HFFc6 (cell line): ENCODE measurements at regions not wholly inside any gene's neighbourhood (a gene's known extent, or its start where the extent isn't known, plus 50 kb on each side); places are given as distances from the start of the nearest gene placed in this dataset.

Experiments
- DNase-seq: peaks from one replicate; pipeline ENCODE4 v3.0.0-alpha.2; 2018
- H3K27ac Mint-ChIP-seq: 2 replicates; pipeline ENCODE4 v1.8.0; 2020; ENCODE audit warnings: mild to moderate bottlenecking, mixed read lengths
- H3K27me3 Mint-ChIP-seq: 2 replicates; pipeline ENCODE4 v1.8.0; 2021; ENCODE audit warnings: mild to moderate bottlenecking, moderate library complexity, mixed read lengths; ENCODE audit not compliant: insufficient read depth
- H3K36me3 Mint-ChIP-seq: 2 replicates; pipeline ENCODE4 v1.8.0; 2021; ENCODE audit warnings: low read depth, mixed read lengths
- H3K4me1 Mint-ChIP-seq: 2 replicates; pipeline ENCODE4 v1.8.0; 2020; ENCODE audit warnings: low read depth, mixed read lengths
- H3K4me3 Mint-ChIP-seq: 2 replicates; pipeline ENCODE4 v1.8.0; 2020; ENCODE audit warnings: mild to moderate bottlenecking, moderate library complexity, mixed read lengths
- H3K9me3 Mint-ChIP-seq: 2 replicates; pipeline ENCODE4 v1.8.0; 2020; ENCODE audit warnings: mild to moderate bottlenecking, mixed read lengths
- TF ChIP-seq, protein P1 (sequence below): fragments of 200-600 bp; sonication (generic); IDR thresholded peaks from 2 replicates; pipeline ENCODE4 v1.5.0; 2021; ENCODE audit warnings: antibody characterized with exemption, mild to moderate bottlenecking

DNA sequence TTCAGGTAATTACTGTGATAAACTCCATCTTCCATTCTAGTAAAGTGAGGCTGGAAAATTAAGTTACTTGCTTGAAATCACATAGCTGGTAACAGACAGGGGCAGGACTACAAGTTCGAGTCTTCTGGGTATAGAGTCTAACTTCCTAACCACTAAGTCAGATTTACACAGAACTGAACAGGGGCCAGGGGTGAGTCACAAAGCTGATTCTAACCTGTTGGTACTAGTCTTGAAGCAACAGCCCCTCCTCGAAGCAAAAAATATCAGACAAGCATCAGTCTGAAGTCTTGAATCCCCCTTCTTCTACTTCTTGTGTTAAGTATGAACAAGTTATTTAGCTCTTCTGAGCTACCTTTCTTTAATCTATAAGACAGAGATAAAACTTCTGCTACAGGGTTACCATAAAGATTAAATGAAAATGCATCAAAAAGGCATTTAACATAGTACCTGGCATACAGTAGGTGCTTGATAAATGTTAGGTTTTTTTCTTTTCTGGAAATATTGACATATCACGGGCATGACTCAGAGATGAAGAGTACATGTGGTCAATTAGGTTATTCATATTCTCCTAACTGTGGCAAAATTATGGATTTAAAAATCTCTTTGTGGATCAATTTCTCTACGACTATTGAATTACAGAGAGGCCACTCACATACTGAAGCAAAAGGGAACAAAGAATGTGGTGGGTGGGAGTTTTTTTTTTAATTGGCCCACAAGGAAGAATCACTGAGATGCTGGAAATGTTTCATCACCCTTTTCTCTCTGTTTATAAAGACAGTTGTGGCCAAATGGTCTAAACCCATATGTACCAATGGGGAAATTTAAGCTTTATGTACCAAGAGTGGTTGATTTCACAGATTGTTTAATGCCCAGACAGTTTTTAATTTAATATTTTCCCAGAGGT lies 266.9 kb upstream of the DYNLRB2 start:
- Mint-ChIP-seq H3K36me3 (no peaks in the 10 kb centered on the region), H3K27me3 (peaks cover 3% of the 10 kb centered on the region), H3K4me3 (peak overlapping the region; percentile 51), H3K9me3 (no peaks in the 10 kb centered on the region), H3K4me1 (peaks cover 37% of the 10 kb centered on the region), H3K27ac (peak overlapping the region; percentile 61)
- DNase-seq, result no peak
- TF ChIP-seq, protein P1, sequence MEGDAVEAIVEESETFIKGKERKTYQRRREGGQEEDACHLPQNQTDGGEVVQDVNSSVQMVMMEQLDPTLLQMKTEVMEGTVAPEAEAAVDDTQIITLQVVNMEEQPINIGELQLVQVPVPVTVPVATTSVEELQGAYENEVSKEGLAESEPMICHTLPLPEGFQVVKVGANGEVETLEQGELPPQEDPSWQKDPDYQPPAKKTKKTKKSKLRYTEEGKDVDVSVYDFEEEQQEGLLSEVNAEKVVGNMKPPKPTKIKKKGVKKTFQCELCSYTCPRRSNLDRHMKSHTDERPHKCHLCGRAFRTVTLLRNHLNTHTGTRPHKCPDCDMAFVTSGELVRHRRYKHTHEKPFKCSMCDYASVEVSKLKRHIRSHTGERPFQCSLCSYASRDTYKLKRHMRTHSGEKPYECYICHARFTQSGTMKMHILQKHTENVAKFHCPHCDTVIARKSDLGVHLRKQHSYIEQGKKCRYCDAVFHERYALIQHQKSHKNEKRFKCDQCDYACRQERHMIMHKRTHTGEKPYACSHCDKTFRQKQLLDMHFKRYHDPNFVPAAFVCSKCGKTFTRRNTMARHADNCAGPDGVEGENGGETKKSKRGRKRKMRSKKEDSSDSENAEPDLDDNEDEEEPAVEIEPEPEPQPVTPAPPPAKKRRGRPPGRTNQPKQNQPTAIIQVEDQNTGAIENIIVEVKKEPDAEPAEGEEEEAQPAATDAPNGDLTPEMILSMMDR, result no peak

DNA sequence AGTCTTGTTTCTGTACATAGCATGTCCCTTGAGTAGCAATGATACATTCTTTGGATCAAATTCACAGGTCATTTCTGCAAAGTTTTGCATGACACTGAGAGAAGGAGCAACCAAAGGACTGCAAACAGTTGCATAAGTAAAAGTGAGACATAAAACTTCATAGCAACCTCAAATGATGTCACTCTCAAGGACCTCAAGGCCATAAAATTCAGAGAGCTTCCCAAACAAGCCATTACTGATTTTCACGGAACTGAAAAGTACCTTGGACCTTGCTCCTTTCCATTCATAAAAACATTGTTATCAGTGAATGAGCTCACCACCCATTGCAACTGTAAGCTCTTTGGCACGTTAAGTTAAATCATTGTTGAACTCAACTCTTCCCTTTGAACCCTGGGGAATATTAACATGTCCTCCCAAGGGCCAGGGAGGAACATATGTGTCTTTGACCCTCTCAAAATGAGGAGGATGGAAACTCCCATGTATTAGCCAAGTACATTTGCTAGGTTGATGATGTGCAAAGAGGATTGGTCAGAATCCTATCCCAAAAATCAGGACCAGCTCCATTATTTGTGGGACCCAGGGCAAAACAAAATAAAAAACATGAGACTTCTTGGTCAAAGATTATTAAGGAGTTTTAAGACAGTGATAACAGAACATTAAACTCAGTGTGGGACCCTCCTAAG lies 275.0 kb upstream of the DYNLRB2 start:
- TF ChIP-seq, protein P1, result no peak
- Mint-ChIP-seq H3K4me1 (no peaks in the 10 kb centered on the region; the same call in 1 of the 2 replicates), H3K27me3 (peaks cover 10% of the 10 kb centered on the region), H3K9me3 (no peaks in the 10 kb centered on the region), H3K4me3 (no peak overlapping the region), H3K27ac (no peak overlapping the region), H3K36me3 (no peaks in the 10 kb centered on the region)
- DNase-seq, result no peak

DNA sequence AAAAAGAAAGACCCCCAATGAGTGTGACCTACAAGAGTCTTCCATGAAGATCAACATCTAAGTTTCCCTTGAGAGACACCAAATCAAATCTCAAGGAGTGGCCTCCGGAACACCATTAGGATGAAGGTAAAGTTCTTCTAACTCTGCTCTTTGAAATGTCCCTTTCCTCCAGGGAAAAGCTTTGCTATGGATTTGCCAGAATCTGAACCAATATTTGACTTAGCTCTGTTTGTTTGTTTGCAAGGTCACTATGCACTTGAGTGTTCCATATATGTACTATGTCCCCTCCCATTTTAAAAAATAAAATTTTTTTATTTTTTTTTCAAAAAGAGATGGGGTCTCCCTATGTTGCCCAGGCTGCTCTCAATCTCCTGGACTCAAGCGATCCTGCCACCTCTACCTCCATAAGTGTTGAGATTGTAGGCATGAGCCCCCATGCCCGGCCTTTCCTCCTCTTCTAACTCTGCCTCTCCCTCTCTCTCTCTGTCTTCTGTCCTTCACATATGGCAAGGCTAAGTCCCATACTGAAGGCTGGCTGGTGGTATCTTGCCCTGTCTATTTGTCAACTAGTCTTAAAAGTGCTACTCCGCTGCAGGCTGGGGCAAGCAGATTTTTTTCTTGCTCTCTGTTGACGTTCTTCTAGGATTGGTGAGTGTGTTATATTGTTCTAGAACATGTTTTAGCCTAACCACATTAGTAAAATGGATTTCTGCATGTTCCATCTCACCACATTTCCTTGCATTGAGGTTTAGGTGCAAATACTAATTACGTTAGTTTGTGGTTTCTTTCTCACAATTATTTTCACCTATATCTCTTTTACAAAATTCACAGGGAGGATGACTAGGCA lies 276.7 kb upstream of the DYNLRB2 start:
- Mint-ChIP-seq H3K4me1 (no peaks in the 10 kb centered on the region; the same call in 1 of the 2 replicates), H3K27me3 (peaks cover 19% of the 10 kb centered on the region), H3K9me3 (no peaks in the 10 kb centered on the region), H3K27ac (no peak overlapping the region), H3K36me3 (no peaks in the 10 kb centered on the region), H3K4me3 (no peak overlapping the region)
- TF ChIP-seq, protein P1, result no peak
- no peak for DNase-seq

GRCh38 chr16:80263181-80263823 lies 277.5 kb upstream of the DYNLRB2 start:
- Mint-ChIP-seq H3K9me3 (no peaks in the 10 kb centered on the region), H3K27ac (no peak overlapping the region), H3K4me3 (no peak overlapping the region), H3K4me1 (no peaks in the 10 kb centered on the region), H3K27me3 (peaks cover 19% of the 10 kb centered on the region), H3K36me3 (no peaks in the 10 kb centered on the region)
- TF ChIP-seq, protein P1, result no peak
- DNase-seq, result no peak

- H3K4me3 Mint-ChIP-seq, result no peak overlapping the region
- TF ChIP-seq, protein P1, result no peak
- no peaks in the 10 kb centered on the region for H3K4me1 Mint-ChIP-seq
- H3K9me3 Mint-ChIP-seq, result no peaks in the 10 kb centered on the region
- no peak for DNase-seq
- no peak overlapping the region for H3K27ac Mint-ChIP-seq
- H3K27me3 Mint-ChIP-seq, result peaks cover 19% of the 10 kb centered on the region
- H3K36me3 Mint-ChIP-seq, result no peaks in the 10 kb centered on the region
Observed at GRCh38 chr16:80260906-80261311, 279.9 kb upstream of the DYNLRB2 start.
